SK-N-SH treated with all-trans-retinoic acid at 6 μM for 48 hours (cell line): ENCODE measurements at regions not wholly inside any gene's neighbourhood (a gene's known extent, or its start where the extent isn't known, plus 50 kb on each side); places are given as distances from the start of the nearest gene placed in this dataset.
"Not testable (repeated sequence)": the region's sequence is repeated elsewhere in the genome, so short reads cannot be mapped to it uniquely, and the experiment has no call there.

Experiments used
- ATAC-seq: fragments of 200-7000 bp; cut with Tn5 transposase; 3 replicates; pipeline ENCODE4 v1.9.1; 2020; ENCODE audit warnings: mild to moderate bottlenecking, moderate library complexity
- ARNTL ChIP-seq: fragments of 450-650 bp; formaldehyde crosslinking; IDR thresholded peaks from 2 replicates; pipeline ENCODE4 v1.5.0; 2020; ENCODE audit warnings: low read depth, mild to moderate bottlenecking, moderate library complexity, borderline replicate concordance
- BACH2 ChIP-seq: fragments of 250-450 bp; sonication (Bioruptor Pico); IDR thresholded peaks from 2 replicates; pipeline ENCODE4 v1.9.0; 2021; ENCODE audit warnings: mild to moderate bottlenecking, borderline replicate concordance
- CSDC2 ChIP-seq: fragments of 250-450 bp; sonication (Bioruptor Pico); IDR thresholded peaks from 2 replicates; pipeline ENCODE4 v1.5.0; 2020; ENCODE audit warnings: mild to moderate bottlenecking, moderate library complexity
- GLIS3 ChIP-seq: fragments of 250-450 bp; sonication (Bioruptor Pico); IDR thresholded peaks from 2 replicates; pipeline ENCODE4 v1.5.0; 2020; ENCODE audit warnings: mild to moderate bottlenecking, moderate library complexity
- ISL1 ChIP-seq: fragments of 250-450 bp; sonication (Bioruptor Pico); IDR thresholded peaks from 2 replicates; pipeline ENCODE4 v2.1.2; 2022; ENCODE audit warnings: mild to moderate bottlenecking, moderate library complexity
- PPARA ChIP-seq: fragments of 250-450 bp; sonication (Bioruptor Pico); IDR thresholded peaks from 2 replicates; pipeline ENCODE4 v1.5.0; 2020; ENCODE audit warnings: mild to moderate bottlenecking, borderline replicate concordance
- RARB ChIP-seq: fragments of 250-450 bp; sonication (Bioruptor Pico); IDR thresholded peaks from 2 replicates; pipeline ENCODE4 v1.8.0; 2021; ENCODE audit warnings: mild to moderate bottlenecking, moderate library complexity
- SNAI2 ChIP-seq: fragments of 250-450 bp; sonication (Bioruptor Pico); IDR thresholded peaks from 2 replicates; pipeline ENCODE4 v1.5.0; 2020; ENCODE audit warnings: mild to moderate bottlenecking, moderate library complexity
- TCF4 ChIP-seq: fragments of 250-450 bp; sonication (Bioruptor Pico); IDR thresholded peaks from 2 replicates; pipeline ENCODE4 v1.8.0; 2021; ENCODE audit warnings: mild to moderate bottlenecking, moderate library complexity, borderline replicate concordance
- TOX ChIP-seq: fragments of 250-450 bp; sonication (Bioruptor Pico); IDR thresholded peaks from 2 replicates; pipeline ENCODE4 v1.8.0; 2021; ENCODE audit warnings: mild to moderate bottlenecking, moderate library complexity, borderline replicate concordance
- ZC3H10 ChIP-seq: fragments of 250-450 bp; sonication (Bioruptor Pico); IDR thresholded peaks from 2 replicates; pipeline ENCODE4 v1.5.1; 2021; ENCODE audit warnings: mild to moderate bottlenecking, moderate library complexity
- ZFP3 ChIP-seq: fragments of 250-450 bp; sonication (Bioruptor Pico); IDR thresholded peaks from 2 replicates; pipeline ENCODE4 v1.5.0; 2020; ENCODE audit warnings: mild to moderate bottlenecking, moderate library complexity
- ZFP30 ChIP-seq: fragments of 450-650 bp; formaldehyde crosslinking; IDR thresholded peaks from 2 replicates; pipeline ENCODE4 v1.5.0; 2022; ENCODE audit warnings: mild to moderate bottlenecking, moderate library complexity
- ZNF565 ChIP-seq: fragments of 450-650 bp; formaldehyde crosslinking; conservative IDR thresholded peaks from 2 replicates; pipeline ENCODE4 v1.5.0; 2020; ENCODE audit warnings: low read depth, mild to moderate bottlenecking, moderate library complexity
- ZNF70 ChIP-seq: fragments of 450-650 bp; formaldehyde crosslinking; IDR thresholded peaks from 2 replicates; pipeline ENCODE4 v1.5.0; 2020; ENCODE audit warnings: mild to moderate bottlenecking, moderate library complexity
- ZNF8 ChIP-seq: fragments of 450-650 bp; formaldehyde crosslinking; IDR thresholded peaks from 2 replicates; pipeline ENCODE4 v1.5.0; 2020; ENCODE audit warnings: mild to moderate bottlenecking, moderate library complexity
- TF ChIP-seq, protein P1 (sequence below): fragments of 250-450 bp; sonication (Bioruptor Pico); IDR thresholded peaks from 2 replicates; pipeline ENCODE4 v1.8.0; 2021; ENCODE audit warnings: low read depth, mild to moderate bottlenecking, moderate library complexity, borderline replicate concordance
- TF ChIP-seq, protein P2 (sequence below): fragments of 250-450 bp; sonication (Bioruptor Pico); IDR thresholded peaks from 2 replicates; pipeline ENCODE4 v1.5.0; 2020; ENCODE audit warnings: mild to moderate bottlenecking, moderate library complexity
- TF ChIP-seq, protein P3 (sequence below): fragments of 250-450 bp; sonication (Bioruptor Pico); IDR thresholded peaks from 2 replicates; pipeline ENCODE4 v1.8.0; 2020; ENCODE audit warnings: mild to moderate bottlenecking, moderate library complexity, borderline replicate concordance

DNA sequence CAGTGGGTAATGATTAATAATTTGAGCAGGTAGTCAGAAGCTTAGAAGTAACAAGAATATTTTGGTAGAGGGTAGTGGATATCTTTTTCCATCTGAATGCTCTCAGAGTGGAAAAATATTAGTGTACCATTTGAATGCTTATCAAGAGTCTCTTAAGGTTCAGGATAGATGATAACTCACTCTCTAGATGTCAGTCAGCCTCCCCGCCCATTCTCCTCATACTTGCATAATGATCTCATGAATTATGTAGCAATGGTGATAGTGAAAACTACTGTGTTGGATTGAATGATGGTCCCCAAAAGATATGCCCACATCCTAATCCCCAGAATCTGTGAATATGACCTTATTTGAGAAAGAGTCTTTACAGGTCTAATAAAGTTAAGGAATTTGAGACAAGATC is 132.7 kb upstream of the KLF12 start:
- no peak for TF ChIP-seq ZC3H10 (CRISPR knock-in tag)
- TF ChIP-seq SNAI2 (CRISPR knock-in tag), result no peak
- TF ChIP-seq, protein P1, sequence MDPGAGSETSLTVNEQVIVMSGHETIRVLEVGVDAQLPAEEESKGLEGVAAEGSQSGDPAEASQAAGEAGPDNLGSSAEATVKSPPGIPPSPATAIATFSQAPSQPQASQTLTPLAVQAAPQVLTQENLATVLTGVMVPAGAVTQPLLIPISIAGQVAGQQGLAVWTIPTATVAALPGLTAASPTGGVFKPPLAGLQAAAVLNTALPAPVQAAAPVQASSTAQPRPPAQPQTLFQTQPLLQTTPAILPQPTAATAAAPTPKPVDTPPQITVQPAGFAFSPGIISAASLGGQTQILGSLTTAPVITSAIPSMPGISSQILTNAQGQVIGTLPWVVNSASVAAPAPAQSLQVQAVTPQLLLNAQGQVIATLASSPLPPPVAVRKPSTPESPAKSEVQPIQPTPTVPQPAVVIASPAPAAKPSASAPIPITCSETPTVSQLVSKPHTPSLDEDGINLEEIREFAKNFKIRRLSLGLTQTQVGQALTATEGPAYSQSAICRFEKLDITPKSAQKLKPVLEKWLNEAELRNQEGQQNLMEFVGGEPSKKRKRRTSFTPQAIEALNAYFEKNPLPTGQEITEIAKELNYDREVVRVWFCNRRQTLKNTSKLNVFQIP (CRISPR knock-in tag), result no peak
- TF ChIP-seq ZFP3, result no peak
- no peak for TF ChIP-seq ISL1 (CRISPR knock-in tag)
- TF ChIP-seq, protein P2, sequence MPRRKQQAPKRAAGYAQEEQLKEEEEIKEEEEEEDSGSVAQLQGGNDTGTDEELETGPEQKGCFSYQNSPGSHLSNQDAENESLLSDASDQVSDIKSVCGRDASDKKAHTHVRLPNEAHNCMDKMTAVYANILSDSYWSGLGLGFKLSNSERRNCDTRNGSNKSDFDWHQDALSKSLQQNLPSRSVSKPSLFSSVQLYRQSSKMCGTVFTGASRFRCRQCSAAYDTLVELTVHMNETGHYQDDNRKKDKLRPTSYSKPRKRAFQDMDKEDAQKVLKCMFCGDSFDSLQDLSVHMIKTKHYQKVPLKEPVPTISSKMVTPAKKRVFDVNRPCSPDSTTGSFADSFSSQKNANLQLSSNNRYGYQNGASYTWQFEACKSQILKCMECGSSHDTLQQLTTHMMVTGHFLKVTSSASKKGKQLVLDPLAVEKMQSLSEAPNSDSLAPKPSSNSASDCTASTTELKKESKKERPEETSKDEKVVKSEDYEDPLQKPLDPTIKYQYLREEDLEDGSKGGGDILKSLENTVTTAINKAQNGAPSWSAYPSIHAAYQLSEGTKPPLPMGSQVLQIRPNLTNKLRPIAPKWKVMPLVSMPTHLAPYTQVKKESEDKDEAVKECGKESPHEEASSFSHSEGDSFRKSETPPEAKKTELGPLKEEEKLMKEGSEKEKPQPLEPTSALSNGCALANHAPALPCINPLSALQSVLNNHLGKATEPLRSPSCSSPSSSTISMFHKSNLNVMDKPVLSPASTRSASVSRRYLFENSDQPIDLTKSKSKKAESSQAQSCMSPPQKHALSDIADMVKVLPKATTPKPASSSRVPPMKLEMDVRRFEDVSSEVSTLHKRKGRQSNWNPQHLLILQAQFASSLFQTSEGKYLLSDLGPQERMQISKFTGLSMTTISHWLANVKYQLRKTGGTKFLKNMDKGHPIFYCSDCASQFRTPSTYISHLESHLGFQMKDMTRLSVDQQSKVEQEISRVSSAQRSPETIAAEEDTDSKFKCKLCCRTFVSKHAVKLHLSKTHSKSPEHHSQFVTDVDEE (CRISPR knock-in tag), result no peak
- TF ChIP-seq, protein P3, sequence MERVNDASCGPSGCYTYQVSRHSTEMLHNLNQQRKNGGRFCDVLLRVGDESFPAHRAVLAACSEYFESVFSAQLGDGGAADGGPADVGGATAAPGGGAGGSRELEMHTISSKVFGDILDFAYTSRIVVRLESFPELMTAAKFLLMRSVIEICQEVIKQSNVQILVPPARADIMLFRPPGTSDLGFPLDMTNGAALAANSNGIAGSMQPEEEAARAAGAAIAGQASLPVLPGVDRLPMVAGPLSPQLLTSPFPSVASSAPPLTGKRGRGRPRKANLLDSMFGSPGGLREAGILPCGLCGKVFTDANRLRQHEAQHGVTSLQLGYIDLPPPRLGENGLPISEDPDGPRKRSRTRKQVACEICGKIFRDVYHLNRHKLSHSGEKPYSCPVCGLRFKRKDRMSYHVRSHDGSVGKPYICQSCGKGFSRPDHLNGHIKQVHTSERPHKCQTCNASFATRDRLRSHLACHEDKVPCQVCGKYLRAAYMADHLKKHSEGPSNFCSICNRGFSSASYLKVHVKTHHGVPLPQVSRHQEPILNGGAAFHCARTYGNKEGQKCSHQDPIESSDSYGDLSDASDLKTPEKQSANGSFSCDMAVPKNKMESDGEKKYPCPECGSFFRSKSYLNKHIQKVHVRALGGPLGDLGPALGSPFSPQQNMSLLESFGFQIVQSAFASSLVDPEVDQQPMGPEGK, result no peak
- TF ChIP-seq ZNF8, result no peak
- no peak for TF ChIP-seq ZNF70 (CRISPR knock-in tag)
- TF ChIP-seq CSDC2 (CRISPR knock-in tag), result no peak
- TF ChIP-seq ZFP30, result no peak
- no peak for TF ChIP-seq ZNF565 (CRISPR knock-in tag)
- TF ChIP-seq ARNTL (CRISPR knock-in tag), result no peak
- no peak for TF ChIP-seq TOX (CRISPR knock-in tag)
- no peak for TF ChIP-seq GLIS3
- no peak for TF ChIP-seq PPARA (CRISPR knock-in tag)
- no peak for ATAC-seq

DNA sequence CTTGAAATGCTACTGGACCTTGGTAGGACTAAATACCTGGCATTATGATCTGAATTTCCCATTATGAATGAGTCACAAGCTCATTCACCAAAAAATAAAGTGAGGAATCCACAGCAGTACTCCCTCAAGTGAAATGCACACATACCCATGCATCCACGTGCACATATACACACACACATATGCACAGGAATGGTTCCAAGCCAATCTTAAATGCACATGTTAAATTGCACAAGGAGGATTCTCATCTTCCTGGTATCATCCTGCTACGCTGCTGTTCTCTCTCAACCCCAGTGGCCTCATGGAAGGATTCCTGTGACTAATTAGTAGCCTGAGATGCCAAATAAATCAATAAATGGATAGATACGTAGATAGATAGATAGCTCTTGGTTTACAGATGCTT is 132.1 kb upstream of the KLF12 start:
- TF ChIP-seq BACH2, result no peak
- TF ChIP-seq ZFP30, result no peak
- no peak for TF ChIP-seq ZNF565 (CRISPR knock-in tag)
- TF ChIP-seq ZNF70 (CRISPR knock-in tag), result no peak
- TF ChIP-seq ARNTL (CRISPR knock-in tag), result no peak
- TF ChIP-seq SNAI2 (CRISPR knock-in tag), result no peak
- TF ChIP-seq TCF4 (CRISPR knock-in tag), result no peak
- TF ChIP-seq CSDC2 (CRISPR knock-in tag), result no peak
- TF ChIP-seq ZFP3, result no peak
- TF ChIP-seq, protein P1 (CRISPR knock-in tag), result no peak
- no peak for ATAC-seq

DNA sequence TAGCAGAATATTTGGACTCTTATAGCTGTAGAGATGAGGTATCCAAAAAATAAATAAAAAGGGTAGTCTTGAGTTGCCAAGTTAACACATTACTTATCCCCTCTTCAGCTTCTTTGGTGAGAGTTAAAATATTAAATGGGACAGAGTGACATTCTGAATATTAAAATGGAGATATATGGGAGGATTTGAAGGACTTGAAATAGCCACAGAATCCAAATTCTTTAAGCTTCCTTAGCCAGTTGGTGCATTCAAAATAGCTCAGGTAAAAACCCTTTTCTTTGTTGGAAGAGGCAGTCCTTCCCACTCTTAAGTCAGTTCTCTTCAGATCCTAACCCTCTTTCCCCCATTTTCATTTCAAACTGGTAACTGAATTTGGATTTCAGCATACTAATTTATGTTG is 130.1 kb upstream of the KLF12 start:
- ATAC-seq, result no peak
- no peak for TF ChIP-seq ZFP3
- no peak for TF ChIP-seq ZNF565 (CRISPR knock-in tag)

DNA sequence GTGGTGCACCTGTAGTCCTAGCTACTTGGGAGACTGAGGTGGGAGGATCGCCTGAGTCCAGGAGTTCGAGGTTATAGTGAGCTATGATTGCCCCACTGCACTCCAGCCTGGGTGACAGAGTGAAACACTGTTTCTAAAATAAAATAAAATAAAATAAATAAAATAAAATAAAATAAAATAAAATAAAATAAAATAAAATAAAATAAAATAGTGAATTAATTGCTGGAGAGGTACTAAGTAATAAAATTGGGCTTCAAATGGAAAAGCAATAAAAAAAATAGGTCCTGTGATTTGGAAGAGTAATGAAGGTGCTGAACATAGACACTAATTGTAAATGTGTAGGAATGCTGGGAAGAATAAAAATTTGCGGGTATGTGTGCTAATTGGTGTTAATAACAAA is 126.2 kb upstream of the KLF12 start:
- not testable (repeated sequence) for ATAC-seq

DNA sequence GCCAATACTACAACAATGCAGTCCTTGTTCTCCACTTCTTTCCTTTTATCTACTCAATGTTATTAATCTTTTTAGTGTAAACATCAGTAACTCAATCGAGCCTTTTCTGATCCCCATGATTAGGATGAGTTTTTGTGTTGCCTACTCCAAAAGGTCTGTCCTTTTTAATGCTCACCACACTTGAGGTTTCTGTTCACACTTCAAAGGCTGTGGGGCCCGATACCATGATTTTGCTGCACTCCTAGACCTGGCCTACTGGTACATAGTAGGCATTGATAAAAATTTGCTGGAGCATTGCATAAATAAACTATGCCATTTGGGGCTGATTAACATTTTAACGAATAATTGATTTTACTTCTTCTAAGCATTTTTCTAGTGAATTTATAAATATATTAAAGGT is 125.4 kb upstream of the KLF12 start:
- ATAC-seq, result no peak
- TF ChIP-seq, protein P3, result no peak
- TF ChIP-seq ZFP30, result no peak
- TF ChIP-seq, protein P1 (CRISPR knock-in tag), result no peak
- TF ChIP-seq CSDC2 (CRISPR knock-in tag), result no peak
- TF ChIP-seq RARB (CRISPR knock-in tag), result no peak
- no peak for TF ChIP-seq PPARA (CRISPR knock-in tag)
- no peak for TF ChIP-seq TOX (CRISPR knock-in tag)
- no peak for TF ChIP-seq ZNF70 (CRISPR knock-in tag)
- TF ChIP-seq, protein P2 (CRISPR knock-in tag), result no peak
